H9 (cell line): ENCODE measurements at regions not wholly inside any gene's neighbourhood (a gene's known extent, or its start where the extent isn't known, plus 50 kb on each side); places are given as distances from the start of the nearest gene placed in this dataset.

Experiments
- DNase-seq: peaks from one replicate; pipeline ENCODE4 v3.0.0-alpha.2; 2017
- H2AFZ ChIP-seq: one replicate; pipeline ENCODE4 v1.6.1; 2013; ENCODE audit warnings: mild to moderate bottlenecking, low read length, control low read depth, moderate library complexity
- H2AK5ac ChIP-seq: 2 replicates; pipeline ENCODE4 v1.6.1; 2013; ENCODE audit warnings: low read length, control low read depth, mixed read lengths; ENCODE audit not compliant: insufficient read length
- H2BK120ac ChIP-seq: one replicate; pipeline ENCODE4 v1.6.1; 2013; ENCODE audit warnings: low read depth, mild to moderate bottlenecking, low read length, control low read depth, inconsistent platforms; ENCODE audit not compliant: poor library complexity, severe bottlenecking
- H2BK12ac ChIP-seq: 2 replicates; pipeline ENCODE4 v1.6.1; 2013; ENCODE audit warnings: low read length, control low read depth, mixed read lengths, low read depth; ENCODE audit not compliant: insufficient read length
- H2BK15ac ChIP-seq: 2 replicates; pipeline ENCODE4 v1.6.1; 2013; ENCODE audit warnings: low read depth, low read length, control low read depth
- H2BK20ac ChIP-seq: one replicate; pipeline ENCODE4 v1.6.1; 2013; ENCODE audit warnings: low read depth, mild to moderate bottlenecking, low read length, control low read depth, inconsistent platforms; ENCODE audit not compliant: poor library complexity, severe bottlenecking
- H2BK5ac ChIP-seq: 2 replicates; pipeline ENCODE4 v1.6.1; 2013; ENCODE audit warnings: low read length, control low read depth, mixed read lengths; ENCODE audit not compliant: insufficient read length
- H3K14ac ChIP-seq: 2 replicates; pipeline ENCODE4 v1.6.1; 2013; ENCODE audit warnings: low read length, control low read depth; ENCODE audit not compliant: insufficient read depth
- H3K18ac ChIP-seq: 2 replicates; pipeline ENCODE4 v1.6.1; 2013; ENCODE audit warnings: low read depth, mild to moderate bottlenecking, mixed read lengths, low read length, control low read depth; ENCODE audit not compliant: insufficient read length
- H3K23ac ChIP-seq: 2 replicates; pipeline ENCODE4 v1.6.1; 2013; ENCODE audit warnings: low read length, control low read depth, mixed read lengths, low read depth; ENCODE audit not compliant: insufficient read length
- H3K23me2 ChIP-seq: 2 replicates; pipeline ENCODE4 v1.6.1; 2013; ENCODE audit warnings: low read depth, mild to moderate bottlenecking, mixed read lengths, low read length, control low read depth; ENCODE audit not compliant: insufficient read length, poor library complexity, severe bottlenecking
- H3K27ac ChIP-seq: 2 replicates; pipeline ENCODE4 v1.5.1; 2013; ENCODE audit warnings: low read length, control low read depth, mixed read lengths, low read depth; ENCODE audit not compliant: insufficient read length
- H3K27me3 ChIP-seq: 2 replicates; pipeline ENCODE4 v1.6.1; 2013; ENCODE audit warnings: low read length, control low read depth, inconsistent platforms; ENCODE audit not compliant: insufficient read depth
- H3K4ac ChIP-seq: 2 replicates; pipeline ENCODE4 v1.6.1; 2013; ENCODE audit warnings: low read depth, mild to moderate bottlenecking, control low read depth, inconsistent platforms, low read length, moderate library complexity
- H3K4me1 ChIP-seq: 2 replicates; pipeline ENCODE4 v1.6.1; 2013; ENCODE audit warnings: low read length, control low read depth, inconsistent platforms; ENCODE audit not compliant: insufficient read depth
- H3K4me2 ChIP-seq: 2 replicates; pipeline ENCODE4 v1.6.1; 2013; ENCODE audit warnings: low read length, control low read depth, mixed read lengths; ENCODE audit not compliant: insufficient read length, insufficient read depth
- H3K56ac ChIP-seq: 2 replicates; pipeline ENCODE4 v1.6.1; 2013; ENCODE audit warnings: low read depth, mild to moderate bottlenecking, mixed read lengths, low read length, control low read depth; ENCODE audit not compliant: insufficient read length
- H3K79me1 ChIP-seq: 2 replicates; pipeline ENCODE4 v1.6.1; 2013; ENCODE audit warnings: low read depth, mild to moderate bottlenecking, moderate library complexity, low read length, control low read depth, inconsistent platforms; ENCODE audit not compliant: insufficient read depth, poor library complexity, severe bottlenecking
- H3K79me2 ChIP-seq: 2 replicates; pipeline ENCODE4 v1.6.1; 2013; ENCODE audit warnings: low read length, control low read depth, inconsistent platforms; ENCODE audit not compliant: insufficient read depth
- H3K9ac ChIP-seq: 2 replicates; pipeline ENCODE4 v1.6.1; 2013; ENCODE audit warnings: low read length, control low read depth, mixed read lengths; ENCODE audit not compliant: insufficient read length; ENCODE audit errors: extremely low read depth
- H3K9me3 ChIP-seq: one replicate; pipeline ENCODE4 v1.6.1; 2013; ENCODE audit warnings: low read depth, low read length, inconsistent platforms; ENCODE audit not compliant: control insufficient read depth
- H3T11ph ChIP-seq: one replicate; pipeline ENCODE4 v1.6.1; 2013; ENCODE audit warnings: mild to moderate bottlenecking, low read length, control low read depth, inconsistent platforms
- H4K20me1 ChIP-seq: one replicate; pipeline ENCODE4 v1.6.1; 2013; ENCODE audit not compliant: control insufficient read depth, insufficient read length, insufficient read depth
- H4K5ac ChIP-seq: 2 replicates; pipeline ENCODE4 v1.6.1; 2013; ENCODE audit warnings: low read depth, mild to moderate bottlenecking, mixed read lengths, low read length, control low read depth; ENCODE audit not compliant: insufficient read length
- H4K8ac ChIP-seq: replicated peaks from 2 replicates; pipeline ENCODE4 v1.6.1; 2013; ENCODE audit warnings: low read length, control low read depth, mixed read lengths, low read depth; ENCODE audit not compliant: insufficient read length
- H4K91ac ChIP-seq: 2 replicates; pipeline ENCODE4 v1.6.1; 2013; ENCODE audit warnings: low read depth, mild to moderate bottlenecking, moderate library complexity, mixed read lengths, low read length, control low read depth; ENCODE audit not compliant: insufficient read length
- H3K27ac Mint-ChIP-seq, 3 experiments: 2 replicates in 2 of 3; 3 replicates in 1 of 3; pipeline ENCODE4 v1.8.0; 2020 to 2021; ENCODE audit warnings: mixed read lengths in 3 of 3, mild to moderate bottlenecking in 1 of 3, moderate library complexity in 1 of 3
- H3K27me3 Mint-ChIP-seq: 2 replicates; pipeline ENCODE4 v1.8.0; 2021; ENCODE audit warnings: low read depth, mild to moderate bottlenecking, moderate library complexity, mixed read lengths
- H3K36me3 Mint-ChIP-seq, 3 experiments: 2 replicates in 2 of 3; 3 replicates in 1 of 3; pipeline ENCODE4 v1.8.0; 2020 to 2021; ENCODE audit warnings: low read depth in 3 of 3, mixed read lengths in 3 of 3; ENCODE audit not compliant: insufficient read depth in 1 of 3
- H3K4me1 Mint-ChIP-seq, 2 experiments: 2 replicates each; pipeline ENCODE4 v1.8.0; 2020; ENCODE audit warnings: mixed read lengths in 2 of 2
- H3K4me3 Mint-ChIP-seq, 2 experiments: 2 replicates in 1 of 2; 3 replicates in 1 of 2; pipeline ENCODE4 v1.8.0; 2020 to 2021; ENCODE audit warnings: mild to moderate bottlenecking in 2 of 2, mixed read lengths in 2 of 2, moderate library complexity in 1 of 2
- H3K9me3 Mint-ChIP-seq, 2 experiments: 2 replicates in 1 of 2; 3 replicates in 1 of 2; pipeline ENCODE4 v1.8.0; 2020; ENCODE audit warnings: mild to moderate bottlenecking in 2 of 2, mixed read lengths in 2 of 2, moderate library complexity in 1 of 2
- WGBS: extraction: QIAGEN DNeasy Blood & Tissue Kit; methylation state at CpG from one replicate; pipeline ENCODE4 v1.1.7; 2013; ENCODE audit warnings: missing lambda C conversion rate, low lambda C conversion rate, mixed read lengths; ENCODE audit not compliant: insufficient read length; ENCODE audit errors: extremely low coverage; 5-methylcytosine and 5-hydroxymethylcytosine counted together
- TF ChIP-seq, protein P1 (sequence below): fragments of 200-600 bp; sonication (generic); conservative IDR thresholded peaks from 3 replicates; pipeline ENCODE4 v1.8.0; 2021; ENCODE audit warnings: antibody characterized with exemption, mild to moderate bottlenecking

DNA sequence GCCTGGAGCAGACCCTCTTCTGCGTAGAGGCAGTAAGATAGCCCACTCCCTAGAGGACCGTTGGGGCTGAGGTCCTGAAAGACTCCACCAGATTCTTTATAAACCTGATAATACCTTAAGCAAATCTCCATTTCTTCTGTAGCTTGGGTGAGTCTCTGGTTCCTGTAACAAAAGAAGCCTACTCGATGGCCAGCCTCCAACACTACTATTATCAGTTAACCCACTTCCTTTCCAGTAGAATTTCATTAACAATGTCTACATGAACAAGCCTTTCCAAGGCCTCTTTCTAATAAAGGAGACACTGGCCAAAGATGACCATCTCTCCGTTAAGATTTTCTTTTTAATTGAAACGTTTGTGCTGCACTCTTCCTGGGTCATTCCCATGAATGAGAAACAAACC is 201.7 kb upstream of the KCTD7 start:
- Histone ChIP-seq H4K8ac (no peak overlapping the region), H3K4me1 (no peaks in the 10 kb centered on the region), H2BK5ac (no peak overlapping the region), H3K27me3 (no peaks in the 10 kb centered on the region), H3K4me2 (no peak overlapping the region), H4K20me1 (no peaks in the 10 kb centered on the region), H3K9me3 (no peaks in the 10 kb centered on the region), H2BK15ac (no peak overlapping the region), H3K23me2 (no peaks in the 10 kb centered on the region), H2BK12ac (no peak overlapping the region), H3K56ac (no peak overlapping the region), H3T11ph (no peak overlapping the region), H3K23ac (no peak overlapping the region), H3K79me1 (no peaks in the 10 kb centered on the region), H2AFZ (no peak overlapping the region), H4K91ac (no peak overlapping the region), H3K14ac (no peak overlapping the region), H2BK120ac (no peak overlapping the region), H3K79me2 (no peaks in the 10 kb centered on the region), H3K9ac (no peak overlapping the region), H3K4ac (no peak overlapping the region), H2AK5ac (no peak overlapping the region), H3K18ac (no peak overlapping the region), H3K27ac (no peak overlapping the region), H2BK20ac (no peak overlapping the region), H4K5ac (no peak overlapping the region)
- no peaks in the 10 kb centered on the region for H3K4me1 Mint-ChIP-seq
- H3K27ac Mint-ChIP-seq: no peak overlapping the region
- no peaks in the 10 kb centered on the region for H3K27me3 Mint-ChIP-seq
- H3K9me3 Mint-ChIP-seq: no peaks in the 10 kb centered on the region
- DNase-seq: no peak
- TF ChIP-seq, protein P1, sequence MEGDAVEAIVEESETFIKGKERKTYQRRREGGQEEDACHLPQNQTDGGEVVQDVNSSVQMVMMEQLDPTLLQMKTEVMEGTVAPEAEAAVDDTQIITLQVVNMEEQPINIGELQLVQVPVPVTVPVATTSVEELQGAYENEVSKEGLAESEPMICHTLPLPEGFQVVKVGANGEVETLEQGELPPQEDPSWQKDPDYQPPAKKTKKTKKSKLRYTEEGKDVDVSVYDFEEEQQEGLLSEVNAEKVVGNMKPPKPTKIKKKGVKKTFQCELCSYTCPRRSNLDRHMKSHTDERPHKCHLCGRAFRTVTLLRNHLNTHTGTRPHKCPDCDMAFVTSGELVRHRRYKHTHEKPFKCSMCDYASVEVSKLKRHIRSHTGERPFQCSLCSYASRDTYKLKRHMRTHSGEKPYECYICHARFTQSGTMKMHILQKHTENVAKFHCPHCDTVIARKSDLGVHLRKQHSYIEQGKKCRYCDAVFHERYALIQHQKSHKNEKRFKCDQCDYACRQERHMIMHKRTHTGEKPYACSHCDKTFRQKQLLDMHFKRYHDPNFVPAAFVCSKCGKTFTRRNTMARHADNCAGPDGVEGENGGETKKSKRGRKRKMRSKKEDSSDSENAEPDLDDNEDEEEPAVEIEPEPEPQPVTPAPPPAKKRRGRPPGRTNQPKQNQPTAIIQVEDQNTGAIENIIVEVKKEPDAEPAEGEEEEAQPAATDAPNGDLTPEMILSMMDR: no peak
- peaks cover 0 to 9% (median 5%) of the 10 kb centered on the region in 3 experiments; a peak in 3 of 7 replicates for H3K36me3 Mint-ChIP-seq
- no CpG with 5 or more reads among the region's 5 CpGs for WGBS
- H3K4me3 Mint-ChIP-seq: no peak overlapping the region
